Astrocyte (in vitro differentiated cells and primary cell): ENCODE measurements at regions not wholly inside any gene's neighbourhood (a gene's known extent, or its start where the extent isn't known, plus 50 kb on each side); places are given as distances from the start of the nearest gene placed in this dataset.

Experiments
- DNase-seq: peaks from one replicate; pipeline ENCODE4 v3.0.0-alpha.2; 2010; ENCODE audit warnings: low read depth
- FAIRE-seq: peaks from 2 replicates; lab custom pipeline; 2011; peaks lifted over from hg19 to GRCh38; lab: Jason Lieb, UNC
- H2AFZ ChIP-seq: 2 replicates; pipeline ENCODE4 v1.6.0; 2012; ENCODE audit warnings: low read depth, low read length, inconsistent platforms
- H3K27ac ChIP-seq: 2 replicates; pipeline ENCODE4 v1.5.1; 2011; ENCODE audit warnings: low read depth, low read length, inconsistent platforms
- H3K27me3 ChIP-seq: 2 replicates; pipeline ENCODE4 v1.6.0; 2011; ENCODE audit warnings: low read length, inconsistent platforms; ENCODE audit not compliant: insufficient read depth
- H3K36me3 ChIP-seq: 2 replicates; pipeline ENCODE4 v1.5.1; 2011; ENCODE audit warnings: low read length, inconsistent platforms; ENCODE audit not compliant: insufficient read depth
- H3K4me1 ChIP-seq: 2 replicates; pipeline ENCODE4 v1.5.1; 2011; ENCODE audit warnings: low read length, inconsistent platforms; ENCODE audit not compliant: insufficient read depth
- H3K4me2 ChIP-seq: 2 replicates; pipeline ENCODE4 v1.6.0; 2012; ENCODE audit warnings: low read length, inconsistent platforms
- H3K4me3 ChIP-seq: 2 replicates; pipeline ENCODE4 v1.5.1; 2011; ENCODE audit warnings: low read depth, mild to moderate bottlenecking, low read length, inconsistent platforms; ENCODE audit not compliant: insufficient read depth
- H3K79me2 ChIP-seq: 2 replicates; pipeline ENCODE4 v1.6.0; 2012; ENCODE audit warnings: mild to moderate bottlenecking, low read length, inconsistent platforms; ENCODE audit not compliant: insufficient read depth
- H3K9ac ChIP-seq: 2 replicates; pipeline ENCODE4 v1.6.0; 2012; ENCODE audit warnings: mild to moderate bottlenecking, low read length, inconsistent platforms
- H3K9me3 ChIP-seq: 2 replicates; pipeline ENCODE4 v1.5.1; 2012; ENCODE audit warnings: low read depth, mild to moderate bottlenecking, low read length, inconsistent platforms; ENCODE audit not compliant: insufficient read depth
- H4K20me1 ChIP-seq: 2 replicates; pipeline ENCODE4 v1.6.0; 2012; ENCODE audit warnings: low read length, inconsistent platforms; ENCODE audit not compliant: insufficient read depth
- H3K27ac Mint-ChIP-seq: one replicate; pipeline ENCODE4 v1.8.0; 2021; ENCODE audit warnings: mild to moderate bottlenecking, mixed read lengths; ENCODE audit not compliant: unreplicated experiment
- H3K27me3 Mint-ChIP-seq: one replicate; pipeline ENCODE4 v1.8.0; 2021; ENCODE audit warnings: low read depth, mixed read lengths; ENCODE audit not compliant: unreplicated experiment
- H3K36me3 Mint-ChIP-seq: one replicate; pipeline ENCODE4 v1.8.0; 2021; ENCODE audit warnings: low read depth, mixed read lengths; ENCODE audit not compliant: unreplicated experiment
- H3K4me1 Mint-ChIP-seq: one replicate; pipeline ENCODE4 v1.8.0; 2021; ENCODE audit warnings: low read depth, mixed read lengths; ENCODE audit not compliant: unreplicated experiment
- H3K4me3 Mint-ChIP-seq: one replicate; pipeline ENCODE4 v1.8.0; 2021; ENCODE audit warnings: mild to moderate bottlenecking, moderate library complexity, mixed read lengths; ENCODE audit not compliant: unreplicated experiment
- H3K9me3 Mint-ChIP-seq: one replicate; pipeline ENCODE4 v1.8.0; 2021; ENCODE audit warnings: mild to moderate bottlenecking, mixed read lengths; ENCODE audit not compliant: unreplicated experiment
- CTCF ChIP-seq: IDR thresholded peaks from 2 replicates; pipeline ENCODE4 v1.5.1; 2011; ENCODE audit warnings: low read depth, mild to moderate bottlenecking, inconsistent platforms, low read length, moderate library complexity; ENCODE audit not compliant: insufficient read depth
- EZH2 ChIP-seq: IDR thresholded peaks from 2 replicates; pipeline ENCODE4 v1.6.1; 2012; ENCODE audit warnings: mild to moderate bottlenecking, low read length, inconsistent platforms; ENCODE audit not compliant: insufficient read depth

- Histone ChIP-seq H3K4me1 (peaks cover 10% of the 10 kb centered on the region), H3K27me3 (no peaks in the 10 kb centered on the region), H3K79me2 (no peaks in the 10 kb centered on the region), H3K27ac (no peak overlapping the region), H3K4me2 (no peak overlapping the region), H3K36me3 (no peaks in the 10 kb centered on the region), H3K4me3 (no peak overlapping the region), H2AFZ (no peak overlapping the region), H3K9ac (no peak overlapping the region), H4K20me1 (no peaks in the 10 kb centered on the region), H3K9me3 (no peaks in the 10 kb centered on the region)
- FAIRE-seq = no peak
- H3K27me3 Mint-ChIP-seq = no peaks in the 10 kb centered on the region
- no peak for DNase-seq
- H3K27ac Mint-ChIP-seq = no peak overlapping the region
- H3K4me1 Mint-ChIP-seq = peaks cover 11% of the 10 kb centered on the region
- H3K36me3 Mint-ChIP-seq = no peaks in the 10 kb centered on the region
- H3K4me3 Mint-ChIP-seq = no peak overlapping the region
- TF ChIP-seq EZH2 (no peak), CTCF (no peak)
- no peaks in the 10 kb centered on the region for H3K9me3 Mint-ChIP-seq
These were observed 156.6 kb upstream of the BTG1 start for GRCh38 chr12:92302041-92302829.

- TF ChIP-seq EZH2 (no peak), CTCF (no peak)
- FAIRE-seq (no peak), DNase-seq (no peak)
- H3K4me1 ChIP-seq = peaks cover 10% of the 10 kb centered on the region
- no peak overlapping the region for H3K27ac ChIP-seq
- H3K4me2 ChIP-seq = no peak overlapping the region
- H3K9me3 ChIP-seq = no peaks in the 10 kb centered on the region
- H3K9me3 Mint-ChIP-seq = no peaks in the 10 kb centered on the region
- no peak overlapping the region for H2AFZ ChIP-seq
- H3K36me3 Mint-ChIP-seq = no peaks in the 10 kb centered on the region
- no peak overlapping the region for H3K27ac Mint-ChIP-seq
- no peaks in the 10 kb centered on the region for H3K27me3 ChIP-seq
- H3K9ac ChIP-seq = no peak overlapping the region
- no peak overlapping the region for H3K4me3 ChIP-seq
- H3K4me1 Mint-ChIP-seq = peaks cover 11% of the 10 kb centered on the region
- H3K36me3 ChIP-seq = no peaks in the 10 kb centered on the region
- no peaks in the 10 kb centered on the region for H3K79me2 ChIP-seq
- H3K27me3 Mint-ChIP-seq = no peaks in the 10 kb centered on the region
- no peaks in the 10 kb centered on the region for H4K20me1 ChIP-seq
- no peak overlapping the region for H3K4me3 Mint-ChIP-seq
These were observed 155.7 kb upstream of the BTG1 start for GRCh38 chr12:92301356-92301755.

- Histone ChIP-seq H3K27me3 (no peaks in the 10 kb centered on the region), H2AFZ (no peak overlapping the region), H4K20me1 (no peaks in the 10 kb centered on the region), H3K9ac (no peak overlapping the region), H3K79me2 (no peaks in the 10 kb centered on the region), H3K9me3 (no peaks in the 10 kb centered on the region), H3K27ac (no peak overlapping the region), H3K4me3 (no peak overlapping the region), H3K4me1 (peaks cover 10% of the 10 kb centered on the region), H3K4me2 (no peak overlapping the region), H3K36me3 (no peaks in the 10 kb centered on the region)
- H3K27me3 Mint-ChIP-seq = no peaks in the 10 kb centered on the region
- no peak overlapping the region for H3K4me3 Mint-ChIP-seq
- H3K9me3 Mint-ChIP-seq = no peaks in the 10 kb centered on the region
- FAIRE-seq (no peak), DNase-seq (no peak)
- H3K27ac Mint-ChIP-seq = no peak overlapping the region
- H3K36me3 Mint-ChIP-seq = no peaks in the 10 kb centered on the region
- TF ChIP-seq CTCF (no peak), EZH2 (no peak)
- H3K4me1 Mint-ChIP-seq = peaks cover 11% of the 10 kb centered on the region
These were observed 155.1 kb upstream of the BTG1 start for GRCh38 chr12:92300777-92301176.
